Type B pancreatic cell (in vitro differentiated cells): ENCODE measurements at regions not wholly inside any gene's neighbourhood (a gene's known extent, or its start where the extent isn't known, plus 50 kb on each side); places are given as distances from the start of the nearest gene placed in this dataset.

ENCODE experiments used
- DNase-seq: peaks from one replicate; pipeline ENCODE4 v3.0.0; 2021; ENCODE audit warnings: mixed read lengths; ENCODE audit not compliant: unreplicated experiment; ENCODE audit errors: extremely low spot score
- H3K27ac Mint-ChIP-seq: 2 replicates; pipeline ENCODE4 v1.8.0; 2021; ENCODE audit warnings: mild to moderate bottlenecking, mixed read lengths
- H3K27me3 Mint-ChIP-seq: 2 replicates; pipeline ENCODE4 v1.8.0; 2021; ENCODE audit warnings: mixed read lengths
- H3K36me3 Mint-ChIP-seq: 2 replicates; pipeline ENCODE4 v1.8.0; 2021; ENCODE audit warnings: mixed read lengths
- H3K4me1 Mint-ChIP-seq: one replicate; pipeline ENCODE4 v1.8.0; 2021; ENCODE audit warnings: mixed read lengths; ENCODE audit not compliant: unreplicated experiment
- H3K4me3 Mint-ChIP-seq: 2 replicates; pipeline ENCODE4 v1.8.0; 2021; ENCODE audit warnings: mild to moderate bottlenecking, mixed read lengths
- H3K9me3 Mint-ChIP-seq: 2 replicates; pipeline ENCODE4 v1.8.0; 2021; ENCODE audit warnings: mixed read lengths
- TF ChIP-seq, protein P1 (sequence below): fragments of 200-600 bp; sonication (generic); conservative IDR thresholded peaks from 2 replicates; pipeline ENCODE4 v1.5.0; 2021; ENCODE audit warnings: antibody characterized with exemption, mild to moderate bottlenecking

- Mint-ChIP-seq H3K27me3 (no peaks in the 10 kb centered on the region), H3K36me3 (no peaks in the 10 kb centered on the region), H3K9me3 (no peaks in the 10 kb centered on the region), H3K4me3 (no peak overlapping the region), H3K27ac (peak overlapping the region; percentile 51), H3K4me1 (peaks cover 9% of the 10 kb centered on the region)
- DNase-seq = no peak
- TF ChIP-seq, protein P1, sequence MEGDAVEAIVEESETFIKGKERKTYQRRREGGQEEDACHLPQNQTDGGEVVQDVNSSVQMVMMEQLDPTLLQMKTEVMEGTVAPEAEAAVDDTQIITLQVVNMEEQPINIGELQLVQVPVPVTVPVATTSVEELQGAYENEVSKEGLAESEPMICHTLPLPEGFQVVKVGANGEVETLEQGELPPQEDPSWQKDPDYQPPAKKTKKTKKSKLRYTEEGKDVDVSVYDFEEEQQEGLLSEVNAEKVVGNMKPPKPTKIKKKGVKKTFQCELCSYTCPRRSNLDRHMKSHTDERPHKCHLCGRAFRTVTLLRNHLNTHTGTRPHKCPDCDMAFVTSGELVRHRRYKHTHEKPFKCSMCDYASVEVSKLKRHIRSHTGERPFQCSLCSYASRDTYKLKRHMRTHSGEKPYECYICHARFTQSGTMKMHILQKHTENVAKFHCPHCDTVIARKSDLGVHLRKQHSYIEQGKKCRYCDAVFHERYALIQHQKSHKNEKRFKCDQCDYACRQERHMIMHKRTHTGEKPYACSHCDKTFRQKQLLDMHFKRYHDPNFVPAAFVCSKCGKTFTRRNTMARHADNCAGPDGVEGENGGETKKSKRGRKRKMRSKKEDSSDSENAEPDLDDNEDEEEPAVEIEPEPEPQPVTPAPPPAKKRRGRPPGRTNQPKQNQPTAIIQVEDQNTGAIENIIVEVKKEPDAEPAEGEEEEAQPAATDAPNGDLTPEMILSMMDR = no peak
Measured at GRCh38 chr6:91097364-91097763, 510.5 kb upstream of the MAP3K7 start.

GRCh38 chr6:91094806-91095475 is 508.1 kb upstream of the MAP3K7 start:
- no peaks in the 10 kb centered on the region for H3K27me3 Mint-ChIP-seq
- H3K4me1 Mint-ChIP-seq = peaks cover 13% of the 10 kb centered on the region
- H3K4me3 Mint-ChIP-seq = no peak overlapping the region
- H3K9me3 Mint-ChIP-seq = no peaks in the 10 kb centered on the region
- no peak overlapping the region for H3K27ac Mint-ChIP-seq
- TF ChIP-seq, protein P1 = no peak
- no peaks in the 10 kb centered on the region for H3K36me3 Mint-ChIP-seq
- no peak for DNase-seq

- no peaks in the 10 kb centered on the region for H3K9me3 Mint-ChIP-seq
- no peaks in the 10 kb centered on the region for H3K27me3 Mint-ChIP-seq
- DNase-seq = no peak
- H3K36me3 Mint-ChIP-seq = no peaks in the 10 kb centered on the region
- H3K27ac Mint-ChIP-seq = no peak overlapping the region
- H3K4me3 Mint-ChIP-seq = no peak overlapping the region
- TF ChIP-seq, protein P1 = no peak
- H3K4me1 Mint-ChIP-seq = peaks cover 13% of the 10 kb centered on the region
Measured at GRCh38 chr6:91094341-91094740, 507.5 kb upstream of the MAP3K7 start.

DNA sequence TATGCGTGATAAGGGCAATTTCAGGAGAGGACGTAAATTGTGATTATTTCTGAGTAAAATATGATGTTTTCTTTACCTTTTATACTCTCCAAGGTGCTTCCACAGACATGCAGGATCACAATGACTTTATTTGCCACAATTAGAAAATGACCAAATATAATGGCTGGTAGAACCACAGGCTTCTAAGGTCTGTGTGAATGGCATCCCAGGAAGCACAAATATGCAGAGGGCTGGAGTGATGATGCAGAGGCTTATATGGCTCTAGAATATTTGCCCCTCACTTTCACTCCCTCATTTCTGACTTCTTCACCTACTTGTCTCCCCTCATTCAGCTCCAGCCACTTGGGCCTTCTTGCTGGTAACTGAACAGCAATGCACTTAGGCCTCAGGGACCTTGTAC is 502.1 kb upstream of the MAP3K7 start:
- DNase-seq = no peak
- H3K9me3 Mint-ChIP-seq = no peaks in the 10 kb centered on the region
- TF ChIP-seq, protein P1 = no peak
- no peak overlapping the region for H3K27ac Mint-ChIP-seq
- H3K36me3 Mint-ChIP-seq = no peaks in the 10 kb centered on the region
- no peak overlapping the region for H3K4me3 Mint-ChIP-seq
- H3K4me1 Mint-ChIP-seq = peaks cover 4% of the 10 kb centered on the region
- H3K27me3 Mint-ChIP-seq = no peaks in the 10 kb centered on the region

GRCh38 chr6:91088515-91088914 is 501.6 kb upstream of the MAP3K7 start:
- H3K9me3 Mint-ChIP-seq = no peaks in the 10 kb centered on the region
- no peaks in the 10 kb centered on the region for H3K36me3 Mint-ChIP-seq
- no peak overlapping the region for H3K4me3 Mint-ChIP-seq
- no peak overlapping the region for H3K27ac Mint-ChIP-seq
- H3K27me3 Mint-ChIP-seq = peaks cover under 1% of the 10 kb centered on the region
- TF ChIP-seq, protein P1 = no peak
- DNase-seq = no peak
- H3K4me1 Mint-ChIP-seq = peaks cover 6% of the 10 kb centered on the region
